Breast epithelium (tissue), 3 donors: ENCODE measurements at regions not wholly inside any gene's neighbourhood (a gene's known extent, or its start where the extent isn't known, plus 50 kb on each side); places are given as distances from the start of the nearest gene placed in this dataset.

Experiments used
- POLR2AphosphoS5 ChIP-seq, 3 donors: sonication (generic); formaldehyde crosslinking; IDR thresholded peaks; one replicate each; pipeline ENCODE4 v1.6.1; 2017; ENCODE audit warnings: antibody characterized with exemption in 3 of 3
- TF ChIP-seq, protein P1 (sequence below), 3 donors: fragments of 450-650 bp; IDR thresholded peaks; one replicate each; pipeline ENCODE4 v1.5.1; 2016 to 2017; ENCODE audit warnings: antibody characterized with exemption in 3 of 3, mild to moderate bottlenecking in 3 of 3, moderate library complexity in 3 of 3

DNA sequence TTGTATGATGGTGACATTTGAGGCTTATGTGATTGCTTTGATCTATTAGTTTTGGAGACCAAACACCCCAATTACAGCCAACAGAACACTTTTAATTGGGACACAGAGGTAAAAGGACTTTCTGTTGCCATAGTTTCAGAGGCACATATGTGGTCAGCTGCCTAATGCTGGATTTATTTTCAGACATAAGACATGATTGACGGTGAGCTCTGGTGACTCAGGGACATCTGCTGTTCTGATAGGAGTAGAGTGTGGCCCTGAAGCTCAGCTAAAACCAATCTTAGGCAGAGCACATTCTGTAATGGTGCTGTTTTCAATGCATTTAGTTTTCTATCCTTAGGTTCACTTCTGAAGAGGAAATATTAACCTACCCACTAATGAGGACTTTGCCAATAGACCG, 247.1 kb downstream of the UTP18 start:
- TF ChIP-seq POLR2AphosphoS5 (IDR thresholded peaks at IDR 0.05), result no peak
- TF ChIP-seq, protein P1, sequence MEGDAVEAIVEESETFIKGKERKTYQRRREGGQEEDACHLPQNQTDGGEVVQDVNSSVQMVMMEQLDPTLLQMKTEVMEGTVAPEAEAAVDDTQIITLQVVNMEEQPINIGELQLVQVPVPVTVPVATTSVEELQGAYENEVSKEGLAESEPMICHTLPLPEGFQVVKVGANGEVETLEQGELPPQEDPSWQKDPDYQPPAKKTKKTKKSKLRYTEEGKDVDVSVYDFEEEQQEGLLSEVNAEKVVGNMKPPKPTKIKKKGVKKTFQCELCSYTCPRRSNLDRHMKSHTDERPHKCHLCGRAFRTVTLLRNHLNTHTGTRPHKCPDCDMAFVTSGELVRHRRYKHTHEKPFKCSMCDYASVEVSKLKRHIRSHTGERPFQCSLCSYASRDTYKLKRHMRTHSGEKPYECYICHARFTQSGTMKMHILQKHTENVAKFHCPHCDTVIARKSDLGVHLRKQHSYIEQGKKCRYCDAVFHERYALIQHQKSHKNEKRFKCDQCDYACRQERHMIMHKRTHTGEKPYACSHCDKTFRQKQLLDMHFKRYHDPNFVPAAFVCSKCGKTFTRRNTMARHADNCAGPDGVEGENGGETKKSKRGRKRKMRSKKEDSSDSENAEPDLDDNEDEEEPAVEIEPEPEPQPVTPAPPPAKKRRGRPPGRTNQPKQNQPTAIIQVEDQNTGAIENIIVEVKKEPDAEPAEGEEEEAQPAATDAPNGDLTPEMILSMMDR (IDR thresholded peaks at IDR 0.05), result no peak
